SK-N-SH (cell line): ENCODE measurements at regions not wholly inside any gene's neighbourhood (a gene's known extent, or its start where the extent isn't known, plus 50 kb on each side); places are given as distances from the start of the nearest gene placed in this dataset.

Source experiments
- CTCF ChIA-PET: fragments of 300-600, 350-600 bp; formaldehyde crosslinking; extraction: SDS; loops from one replicate; lab custom pipeline; 2021; lab: Yijun Ruan, JAX
- POLR2A ChIA-PET: fragments of 350-600 bp; sonication (Branson Sonifier 250); formaldehyde crosslinking; extraction: SDS; loops from one replicate; lab custom pipeline; 2020; ENCODE audit warnings: antibody characterized with exemption, inconsistent platforms; lab: Yijun Ruan, JAX
- DNase-seq: peaks from one replicate; pipeline ENCODE4 v3.0.0; 2012
- H2AFZ ChIP-seq: fragments of 200-600 bp; sonication (generic); 2 replicates; pipeline ENCODE4 v1.8.1; 2016; ENCODE audit warnings: antibody characterized with exemption, mild to moderate bottlenecking, low read depth
- H3F3A ChIP-seq: fragments of 200-600 bp; sonication (generic); replicated peaks from 2 replicates; pipeline ENCODE3; 2016; ENCODE audit warnings: antibody characterized with exemption, mild to moderate bottlenecking; ENCODE audit not compliant: insufficient read depth
- H3K27ac ChIP-seq, 2 experiments: fragments of 200-500 bp in 1 of 2; fragments of 200-600 bp in 1 of 2; sonication (Bioruptor generic) in 1 of 2; sonication (generic), shearing (Covaris generic) in 1 of 2; 2 replicates each; pipeline versions ENCODE4 v1.5.1 to v1.6.1; 2014 to 2016; ENCODE audit warnings: low read depth in 2 of 2, inconsistent platforms in 1 of 2, low read length in 1 of 2, mild to moderate bottlenecking in 1 of 2, mixed read lengths in 1 of 2
- H3K27me3 ChIP-seq: fragments of 200-600 bp; sonication (generic), shearing (Covaris generic); 2 replicates; pipeline ENCODE4 v1.6.1; 2016; ENCODE audit warnings: mixed run types; ENCODE audit not compliant: insufficient read depth
- H3K36me3 ChIP-seq, 2 experiments: fragments of 200-500 bp in 1 of 2; fragments of 200-600 bp in 1 of 2; sonication (Bioruptor generic) in 1 of 2; sonication (generic) in 1 of 2; replicated peaks in 1 of 2; 2 replicates each; pipeline versions ENCODE3 to v1.5.1; 2014 to 2016; ENCODE audit warnings: low read length in 1 of 2, mild to moderate bottlenecking in 1 of 2; ENCODE audit not compliant: insufficient read depth in 2 of 2, control insufficient read depth in 1 of 2
- H3K4me1 ChIP-seq, 2 experiments: fragments of 200-500 bp in 1 of 2; fragments of 200-600 bp in 1 of 2; sonication (Bioruptor generic) in 1 of 2; sonication (generic), shearing (Covaris generic) in 1 of 2; 2 replicates each; pipeline versions ENCODE4 v1.5.1 to v1.6.1; 2014 to 2016; ENCODE audit warnings: low read depth in 1 of 2, low read length in 1 of 2, mixed run types in 1 of 2; ENCODE audit not compliant: insufficient read depth in 2 of 2, control insufficient read depth in 1 of 2
- H3K4me2 ChIP-seq: fragments of 200-600 bp; sonication (generic), shearing (Covaris generic); 2 replicates; pipeline ENCODE4 v1.6.1; 2017; ENCODE audit warnings: mixed run types
- H3K4me3 ChIP-seq, 2 experiments: fragments of 200-500 bp in 1 of 2; fragments of 200-600 bp in 1 of 2; sonication (Bioruptor generic) in 1 of 2; sonication (generic), shearing (Covaris generic) in 1 of 2; 2 replicates each; pipeline versions ENCODE4 v1.5.1 to v1.8.1; 2014 to 2016; ENCODE audit warnings: low read depth in 2 of 2, inconsistent platforms in 1 of 2, low read length in 1 of 2, mild to moderate bottlenecking in 1 of 2, mixed read lengths in 1 of 2, moderate library complexity in 1 of 2
- H3K79me2 ChIP-seq: fragments of 200-600 bp; sonication (generic); 2 replicates; pipeline ENCODE4 v1.8.1; 2017; ENCODE audit warnings: mild to moderate bottlenecking; ENCODE audit not compliant: insufficient read depth
- H3K9ac ChIP-seq: fragments of 200-600 bp; sonication (generic); 2 replicates; pipeline ENCODE4 v1.6.1; 2017; ENCODE audit warnings: mixed run types
- H3K9me2 ChIP-seq: fragments of 200-600 bp; sonication (generic); 2 replicates; pipeline ENCODE4 v1.6.1; 2017; ENCODE audit warnings: mixed run types
- H3K9me3 ChIP-seq: fragments of 200-600 bp; sonication (generic); 2 replicates; pipeline ENCODE4 v1.6.1; 2017; ENCODE audit warnings: mixed run types, mild to moderate bottlenecking, moderate library complexity
- H4K20me1 ChIP-seq: fragments of 200-600 bp; sonication (generic); 2 replicates; pipeline ENCODE4 v1.6.1; 2017; ENCODE audit warnings: mild to moderate bottlenecking, mixed run types; ENCODE audit not compliant: insufficient read depth
- ELF1 ChIP-seq: IDR thresholded peaks from 2 replicates; pipeline ENCODE4 v1.4.0; 2012
- EP300 ChIP-seq, 2 experiments: IDR thresholded peaks; 2 replicates each; pipeline versions ENCODE4 v1.4.0 to v1.6.1; 2012; ENCODE audit warnings: borderline replicate concordance in 1 of 2, low read depth in 1 of 2, low read length in 1 of 2
- GABPA ChIP-seq: IDR thresholded peaks from 2 replicates; pipeline ENCODE4 v1.4.0; 2012; ENCODE audit warnings: low read depth, mild to moderate bottlenecking
- GATA2 ChIP-seq: sonication (generic); formaldehyde crosslinking; IDR thresholded peaks from 2 replicates; pipeline ENCODE4 v1.5.0; 2020; ENCODE audit warnings: mild to moderate bottlenecking, missing genetic modification reagents
- IRF3 ChIP-seq: fragments of 150-350 bp; IDR thresholded peaks from 2 replicates; pipeline ENCODE4 v1.6.1; 2016; ENCODE audit warnings: mild to moderate bottlenecking, low read depth, low read length
- MXI1 ChIP-seq: IDR thresholded peaks from 2 replicates; pipeline ENCODE4 v1.6.1; 2012; ENCODE audit warnings: mild to moderate bottlenecking, low read depth, low read length, improper control_type of control experiment
- NFIC ChIP-seq: IDR thresholded peaks from 2 replicates; pipeline ENCODE4 v1.4.0; 2012; ENCODE audit warnings: borderline replicate concordance
- NRF1 ChIP-seq: IDR thresholded peaks from 2 replicates; pipeline ENCODE4 v1.6.1; 2012; ENCODE audit warnings: low read depth, mild to moderate bottlenecking, low read length
- PBX3 ChIP-seq: IDR thresholded peaks from 2 replicates; pipeline ENCODE4; 2012
- RAD21 ChIP-seq: IDR thresholded peaks from 2 replicates; pipeline ENCODE4 v1.6.1; 2012; ENCODE audit warnings: mild to moderate bottlenecking, low read length
- RFX5 ChIP-seq: IDR thresholded peaks from 2 replicates; pipeline ENCODE4 v1.6.1; 2012; ENCODE audit warnings: mild to moderate bottlenecking, improper control_type of control experiment, low read length
- RXRA ChIP-seq: IDR thresholded peaks from 2 replicates; pipeline ENCODE4 v1.4.0; 2012; ENCODE audit warnings: low read depth, mild to moderate bottlenecking, borderline replicate concordance
- SIN3A ChIP-seq: IDR thresholded peaks from 2 replicates; pipeline ENCODE4 v1.6.1; 2012; ENCODE audit warnings: low read depth, mild to moderate bottlenecking, low read length, moderate library complexity, borderline replicate concordance
- TAF1 ChIP-seq: IDR thresholded peaks from 2 replicates; pipeline ENCODE4 v1.6.1; 2012; ENCODE audit warnings: low read depth, mild to moderate bottlenecking, low read length, moderate library complexity, borderline replicate concordance
- YY1 ChIP-seq: IDR thresholded peaks from 2 replicates; pipeline ENCODE4 v1.4.0; 2012; ENCODE audit warnings: low read depth, mild to moderate bottlenecking
- WGBS: methylation state at CpG from one replicate; pipeline ENCODE4 v1.1.6; 2017; ENCODE audit warnings: low lambda C conversion rate; 5-methylcytosine and 5-hydroxymethylcytosine counted together
- TF ChIP-seq, protein P1 (sequence below): IDR thresholded peaks from 2 replicates; pipeline ENCODE4 v1.4.0; 2012; ENCODE audit warnings: low read depth, borderline replicate concordance
- TF ChIP-seq, protein P2 (sequence below): IDR thresholded peaks from 2 replicates; pipeline ENCODE4 v1.4.0; 2012; ENCODE audit warnings: low read depth
- TF ChIP-seq, protein P3 (sequence below): fragments of 200-600 bp; sonication (generic); IDR thresholded peaks from 2 replicates; pipeline ENCODE4 v1.6.1; 2017; ENCODE audit warnings: antibody characterized with exemption, mild to moderate bottlenecking, moderate library complexity

DNA sequence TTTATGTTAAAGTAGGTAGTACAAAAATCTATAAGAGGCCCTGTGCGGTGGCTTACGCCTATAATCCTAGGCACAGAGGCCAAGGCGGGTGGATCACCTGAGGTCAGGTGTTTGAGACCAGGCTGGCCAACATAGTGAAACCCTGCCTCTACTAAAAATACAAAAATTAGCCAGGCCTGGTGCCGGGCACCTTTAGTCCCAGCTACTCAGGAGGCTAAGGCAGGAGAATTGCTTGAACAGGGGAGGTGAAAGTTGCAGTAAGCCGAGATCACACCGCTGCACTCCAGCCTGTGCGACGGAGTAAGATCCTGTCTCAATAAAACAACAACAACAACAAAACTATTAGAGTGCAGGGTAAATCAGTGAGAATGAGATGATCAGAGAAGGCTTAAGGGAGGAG is 634.5 kb downstream of the NR2F1-AS1 start:
- Histone ChIP-seq H4K20me1 (no peaks in the 10 kb centered on the region), H3K9me2 (no peaks in the 10 kb centered on the region), H3K36me3 (no peaks in the 10 kb centered on the region), H3K27me3 (no peaks in the 10 kb centered on the region), H3K4me2 (no peak overlapping the region), H2AFZ (no peak overlapping the region), H3F3A (no peaks in the 10 kb centered on the region)
- no peak for DNase-seq
- TF ChIP-seq RXRA (no peak), GABPA (no peak), RFX5 (no peak), YY1 (no peak), IRF3 (no peak), NRF1 (no peak), GATA2 (CRISPR knock-in tag) (no peak), ELF1 (no peak), TAF1 (no peak)
- TF ChIP-seq, protein P1, sequence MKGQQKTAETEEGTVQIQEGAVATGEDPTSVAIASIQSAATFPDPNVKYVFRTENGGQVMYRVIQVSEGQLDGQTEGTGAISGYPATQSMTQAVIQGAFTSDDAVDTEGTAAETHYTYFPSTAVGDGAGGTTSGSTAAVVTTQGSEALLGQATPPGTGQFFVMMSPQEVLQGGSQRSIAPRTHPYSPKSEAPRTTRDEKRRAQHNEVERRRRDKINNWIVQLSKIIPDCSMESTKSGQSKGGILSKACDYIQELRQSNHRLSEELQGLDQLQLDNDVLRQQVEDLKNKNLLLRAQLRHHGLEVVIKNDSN, result no peak
- TF ChIP-seq, protein P2, sequence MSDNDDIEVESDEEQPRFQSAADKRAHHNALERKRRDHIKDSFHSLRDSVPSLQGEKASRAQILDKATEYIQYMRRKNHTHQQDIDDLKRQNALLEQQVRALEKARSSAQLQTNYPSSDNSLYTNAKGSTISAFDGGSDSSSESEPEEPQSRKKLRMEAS, result no peak
- TF ChIP-seq, all 33 proteins: peak for 0
- WGBS, result 98% methylated on average over 8 of the region's 8 CpGs
- no peaks in the 10 kb centered on the region for H3K4me1 ChIP-seq
- no peaks in the 10 kb centered on the region for H3K9me3 ChIP-seq
- CTCF ChIA-PET, result no interaction called here
- no peak overlapping the region for H3K27ac ChIP-seq
- H3K79me2 ChIP-seq, result no peaks in the 10 kb centered on the region
- H3K4me3 ChIP-seq, result no peak overlapping the region
- POLR2A ChIA-PET, result no interaction called here
- no peak overlapping the region for H3K9ac ChIP-seq

- Histone ChIP-seq H3K9me2 (no peaks in the 10 kb centered on the region), H3F3A (no peaks in the 10 kb centered on the region)
- DNase-seq, result no peak
- no peak for TF ChIP-seq GATA2 (CRISPR knock-in tag)
- TF ChIP-seq MXI1, result no peak
- TF ChIP-seq, protein P2, result no peak
- no peak for TF ChIP-seq SIN3A
- TF ChIP-seq RAD21, result no peak
- TF ChIP-seq ELF1, result no peak
- TF ChIP-seq PBX3, result no peak
- no peak for TF ChIP-seq YY1
- TF ChIP-seq EP300 (IDR thresholded peaks at IDR 0.05; ENCODE audit: borderline replicate concordance in 1 of 2, low read depth in 1 of 2, low read length in 1 of 2), result no peak
- no peak for TF ChIP-seq NFIC
- TF ChIP-seq, protein P3, sequence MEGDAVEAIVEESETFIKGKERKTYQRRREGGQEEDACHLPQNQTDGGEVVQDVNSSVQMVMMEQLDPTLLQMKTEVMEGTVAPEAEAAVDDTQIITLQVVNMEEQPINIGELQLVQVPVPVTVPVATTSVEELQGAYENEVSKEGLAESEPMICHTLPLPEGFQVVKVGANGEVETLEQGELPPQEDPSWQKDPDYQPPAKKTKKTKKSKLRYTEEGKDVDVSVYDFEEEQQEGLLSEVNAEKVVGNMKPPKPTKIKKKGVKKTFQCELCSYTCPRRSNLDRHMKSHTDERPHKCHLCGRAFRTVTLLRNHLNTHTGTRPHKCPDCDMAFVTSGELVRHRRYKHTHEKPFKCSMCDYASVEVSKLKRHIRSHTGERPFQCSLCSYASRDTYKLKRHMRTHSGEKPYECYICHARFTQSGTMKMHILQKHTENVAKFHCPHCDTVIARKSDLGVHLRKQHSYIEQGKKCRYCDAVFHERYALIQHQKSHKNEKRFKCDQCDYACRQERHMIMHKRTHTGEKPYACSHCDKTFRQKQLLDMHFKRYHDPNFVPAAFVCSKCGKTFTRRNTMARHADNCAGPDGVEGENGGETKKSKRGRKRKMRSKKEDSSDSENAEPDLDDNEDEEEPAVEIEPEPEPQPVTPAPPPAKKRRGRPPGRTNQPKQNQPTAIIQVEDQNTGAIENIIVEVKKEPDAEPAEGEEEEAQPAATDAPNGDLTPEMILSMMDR, result no peak
- TF ChIP-seq, all 33 proteins: peak for 0
- H3K4me2 ChIP-seq, result no peak overlapping the region
- H3K27me3 ChIP-seq, result no peaks in the 10 kb centered on the region
- peak overlapping the region; percentile 23; the same call in 1 of the 2 replicates for H2AFZ ChIP-seq
- no peaks in the 10 kb centered on the region for H3K79me2 ChIP-seq
- no peaks in the 10 kb centered on the region for H3K36me3 ChIP-seq
- H3K9ac ChIP-seq, result no peak overlapping the region
- no peaks in the 10 kb centered on the region for H4K20me1 ChIP-seq
- POLR2A ChIA-PET, result no interaction called here
- no peaks in the 10 kb centered on the region for H3K9me3 ChIP-seq
- H3K27ac ChIP-seq, result peak overlapping the region; percentile 17 to 58; a peak in 2 of 4 replicates
- H3K4me1 ChIP-seq, result no peaks in the 10 kb centered on the region
- CTCF ChIA-PET, result interaction anchor here (0.7 to 1.0 kb wide), 2 partner anchors 18 to 1341 kb away, joined by 3 read pairs; no protein-coding TSS in a partner anchor
- H3K4me3 ChIP-seq, result no peak overlapping the region
Observed at GRCh38 chr5:92945605-92946097, 635.4 kb downstream of the NR2F1-AS1 start.
